ENCODE measurements at regions not wholly inside any gene's neighbourhood (a gene's known extent, or its start where the extent isn't known, plus 50 kb on each side); places are given as distances from the start of the nearest gene placed in this dataset.

GRCh38 chr3:150082898-150083654 is 112.4 kb upstream of the PFN2 start:
- TF ChIP-seq SP1 (IDR thresholded peaks at IDR 0.05; ENCODE audit: low read depth, low read length): no peak
- no peak for TF ChIP-seq POLR2A (IDR thresholded peaks at IDR 0.05; ENCODE audit: control extremely low read depth in 1 of 2, low read depth in 2 of 2, low read length in 2 of 2)
- no peak for TF ChIP-seq HDAC2 (IDR thresholded peaks at IDR 0.05; ENCODE audit: borderline replicate concordance in 1 of 2, low read depth in 2 of 2, low read length in 2 of 2)
- TF ChIP-seq JUN (IDR thresholded peaks at IDR 0.05; ENCODE audit: low read depth, low read length): no peak
- no peak for TF ChIP-seq SIN3A (conservative IDR thresholded peaks at IDR 0.05 in 1 of 2, IDR thresholded peaks at IDR 0.05 in 1 of 2; ENCODE audit: low read depth in 1 of 2, low read length in 2 of 2)
- no peak for TF ChIP-seq TCF12 (IDR thresholded peaks at IDR 0.05; ENCODE audit: low read depth, low read length)
- no peak for TF ChIP-seq CTCF (IDR thresholded peaks at IDR 0.05; ENCODE audit: control extremely low read depth in 1 of 3, insufficient read depth in 1 of 3, low read depth in 1 of 3, low read length in 3 of 3)
